ENCODE measurements at regions not wholly inside any gene's neighbourhood (a gene's known extent, or its start where the extent isn't known, plus 50 kb on each side); places are given as distances from the start of the nearest gene placed in this dataset.

- H3K4me1 ChIP-seq (ENCODE audit: insufficient read depth, low read length), result no peaks in the 10 kb centered on the region
- intact Hi-C loops (cut with micrococcal nuclease; ENCODE audit: unreplicated experiment), result no loop called here
- no peak overlapping the region for H2AFZ ChIP-seq (ENCODE audit: low read length)
- 79% methylated on average over 2 of the region's 2 CpGs for WGBS (ENCODE audit: low lambda C conversion rate)
- BruUV-seq (replicated peaks), result no TSS peak
- no peak overlapping the region for H3K4me3 ChIP-seq (replicated peaks in 1 of 3; ENCODE audit: insufficient read depth in 1 of 3, low read depth in 2 of 3, low read length in 3 of 3)
- in situ Hi-C loops (cut with HindIII; ENCODE audit: extremely low pct_ligation_motif_present, low pct_unique_long_range_greater_than_20kb), result no loop called here
- no peak overlapping the region for H3K27ac ChIP-seq (ENCODE audit: extremely low read length, insufficient read depth, low read length)
- H4K20me1 ChIP-seq (ENCODE audit: insufficient read depth, low read length), result peaks cover 2% of the 10 kb centered on the region; the same call in 1 of the 2 replicates
- H3K27me3 ChIP-seq (ENCODE audit: control insufficient read depth in 1 of 2, insufficient read depth in 2 of 2, low read length in 2 of 2), result no peaks in the 10 kb centered on the region
- POLR2A ChIA-PET, result no interaction called here
- H3K36me3 ChIP-seq (replicated peaks in 1 of 2; ENCODE audit: control insufficient read depth in 1 of 2, insufficient read depth in 2 of 2, low read length in 2 of 2), result no peaks in the 10 kb centered on the region
- DNase-seq (ENCODE audit: low spot score), result no peak
- no peak for TF ChIP-seq ZNF432 (CRISPR knock-in tag; IDR thresholded peaks at IDR 0.05; ENCODE audit: borderline replicate concordance)
- TF ChIP-seq HES4 (CRISPR knock-in tag; IDR thresholded peaks at IDR 0.05; ENCODE audit: borderline replicate concordance), result no peak
- no peak for TF ChIP-seq GTF2F1 (IDR thresholded peaks at IDR 0.05; ENCODE audit: low read length)
- no peak for TF ChIP-seq SALL1 (CRISPR knock-in tag; IDR thresholded peaks at IDR 0.05)
- TF ChIP-seq ZNF263 (CRISPR knock-in tag; IDR thresholded peaks at IDR 0.05), result no peak
- TF ChIP-seq ZBTB25 (CRISPR knock-in tag; IDR thresholded peaks at IDR 0.05), result no peak
- TF ChIP-seq MXD1 (CRISPR knock-in tag; IDR thresholded peaks at IDR 0.05), result no peak
- TF ChIP-seq SNAPC5 (CRISPR knock-in tag; IDR thresholded peaks at IDR 0.05; ENCODE audit: borderline replicate concordance), result no peak
- TF ChIP-seq ZNF232 (CRISPR knock-in tag; IDR thresholded peaks at IDR 0.05; ENCODE audit: borderline replicate concordance), result no peak
- no peak for TF ChIP-seq FOXP4 (CRISPR knock-in tag; IDR thresholded peaks at IDR 0.05)
- TF ChIP-seq ZFP36L1 (CRISPR knock-in tag; IDR thresholded peaks at IDR 0.05), result no peak
- TF ChIP-seq SP2 (CRISPR knock-in tag; IDR thresholded peaks at IDR 0.05), result no peak
- TF ChIP-seq ATRX (CRISPR knock-in tag; IDR thresholded peaks at IDR 0.05; ENCODE audit: borderline replicate concordance), result no peak
- TF ChIP-seq ZNF576 (CRISPR knock-in tag; IDR thresholded peaks at IDR 0.05), result no peak
- TF ChIP-seq CHD4 (IDR thresholded peaks at IDR 0.05; ENCODE audit: borderline replicate concordance, low read length), result no peak
- no peak for TF ChIP-seq ZNF503 (CRISPR knock-in tag; IDR thresholded peaks at IDR 0.05)
- TF ChIP-seq HNRNPL (IDR thresholded peaks at IDR 0.05; ENCODE audit: low read depth, low read length), result no peak
- H3K4me2 ChIP-seq (ENCODE audit: low read depth, low read length), result no peak overlapping the region
- H3K79me2 ChIP-seq (ENCODE audit: insufficient read depth, low read length), result peaks cover 7% of the 10 kb centered on the region
- no peak for ATAC-seq
- H3K9ac ChIP-seq (ENCODE audit: insufficient read depth, low read depth, low read length), result no peak overlapping the region
- FAIRE-seq, result no peak
- CTCF ChIA-PET (ENCODE audit: low intra/inter-chr PET ratio, low total read pairs), result no interaction called here
- no peaks in the 10 kb centered on the region for H3K9me3 ChIP-seq (ENCODE audit: low read length)
Observed at GRCh38 chr2:78383576-78383975, 641.9 kb upstream of the REG3G start.

Data from HepG2 (cell line).